AG09319 (cell line): ENCODE measurements at regions not wholly inside any gene's neighbourhood (a gene's known extent, or its start where the extent isn't known, plus 50 kb on each side); places are given as distances from the start of the nearest gene placed in this dataset.

Experiments used
- DNase-seq: peaks from one replicate; pipeline ENCODE4 v3.0.0-alpha.2; 2010; ENCODE audit warnings: low read depth; ENCODE audit errors: extremely low read depth
- CTCF ChIP-seq: IDR thresholded peaks from 2 replicates; pipeline ENCODE4 v1.5.1; 2011; ENCODE audit warnings: low read depth, mild to moderate bottlenecking, inconsistent platforms, low read length, moderate library complexity

DNA sequence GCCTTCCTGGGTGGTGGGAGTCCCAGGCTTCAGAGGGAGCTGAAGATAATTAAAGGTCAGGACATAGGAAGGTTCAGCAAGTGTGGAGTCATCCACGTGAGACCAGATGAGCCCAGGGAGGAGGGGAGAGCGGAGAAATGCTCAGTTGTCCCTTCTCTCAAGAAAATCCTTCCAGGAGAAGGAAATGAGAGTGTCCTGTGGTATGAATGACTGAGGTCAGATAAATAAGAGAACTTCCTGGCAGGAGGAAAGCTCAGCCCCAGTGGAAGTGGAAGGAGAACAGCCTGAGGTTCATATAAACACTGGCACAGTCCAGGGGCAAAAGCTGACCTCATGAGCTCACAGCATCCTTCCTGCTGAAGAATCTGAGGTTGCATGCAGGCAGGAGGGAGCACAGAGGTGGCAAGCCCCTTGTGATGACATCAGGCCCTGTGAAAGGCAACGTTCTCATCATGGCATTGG, 97.6 kb downstream of the NAV1 start:
- DNase-seq, result no peak
- TF ChIP-seq CTCF, result no peak

GRCh38 chr1:201637282-201638079, 98.6 kb downstream of the NAV1 start:
- TF ChIP-seq CTCF, result no peak
- DNase-seq, result peak; percentile 71

DNA sequence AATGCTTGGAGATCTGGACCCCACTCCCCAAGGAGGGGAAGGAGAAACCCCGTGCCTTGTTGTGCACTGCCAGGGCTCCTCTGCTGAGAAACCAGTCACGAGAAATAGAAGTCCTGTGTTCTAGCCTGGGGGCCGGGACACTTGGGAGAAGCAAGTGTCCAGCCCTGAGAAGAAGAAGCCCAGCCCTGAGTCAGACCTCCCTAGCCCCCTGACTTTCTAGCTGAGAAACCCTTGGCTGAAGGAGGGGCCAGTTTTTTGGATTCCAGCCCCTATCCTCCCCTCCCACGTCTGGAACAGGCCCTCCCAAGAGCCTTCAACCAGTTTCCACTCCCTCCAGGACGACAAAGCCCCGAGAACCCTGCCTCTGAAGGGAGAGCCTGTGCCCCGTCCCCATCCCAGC, 100.5 kb downstream of the NAV1 start:
- no peak for DNase-seq
- TF ChIP-seq CTCF, result no peak

GRCh38 chr1:201639826-201640225, 100.9 kb downstream of the NAV1 start:
- no peak for TF ChIP-seq CTCF
- no peak for DNase-seq

DNA sequence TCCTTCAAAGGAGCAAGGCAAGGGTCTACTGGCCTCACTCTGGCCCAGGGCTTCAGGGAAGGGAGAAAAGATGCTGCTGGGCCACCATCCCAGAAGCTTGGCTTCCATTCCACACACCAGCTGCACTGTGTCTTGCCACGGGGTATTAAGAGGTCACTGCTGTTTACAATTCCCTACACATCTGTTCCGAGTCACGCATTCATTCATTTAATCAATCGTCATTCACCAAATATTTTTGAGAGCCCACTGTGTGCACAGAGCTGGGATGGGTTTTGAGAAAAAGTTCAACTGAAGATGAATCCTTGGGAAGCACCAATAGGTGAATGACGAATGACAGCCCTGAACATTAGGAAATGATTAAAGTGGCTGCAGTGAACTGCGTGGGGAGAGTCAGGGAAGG, 101.7 kb downstream of the NAV1 start:
- DNase-seq, result peak; percentile 88
- no peak for TF ChIP-seq CTCF

DNA sequence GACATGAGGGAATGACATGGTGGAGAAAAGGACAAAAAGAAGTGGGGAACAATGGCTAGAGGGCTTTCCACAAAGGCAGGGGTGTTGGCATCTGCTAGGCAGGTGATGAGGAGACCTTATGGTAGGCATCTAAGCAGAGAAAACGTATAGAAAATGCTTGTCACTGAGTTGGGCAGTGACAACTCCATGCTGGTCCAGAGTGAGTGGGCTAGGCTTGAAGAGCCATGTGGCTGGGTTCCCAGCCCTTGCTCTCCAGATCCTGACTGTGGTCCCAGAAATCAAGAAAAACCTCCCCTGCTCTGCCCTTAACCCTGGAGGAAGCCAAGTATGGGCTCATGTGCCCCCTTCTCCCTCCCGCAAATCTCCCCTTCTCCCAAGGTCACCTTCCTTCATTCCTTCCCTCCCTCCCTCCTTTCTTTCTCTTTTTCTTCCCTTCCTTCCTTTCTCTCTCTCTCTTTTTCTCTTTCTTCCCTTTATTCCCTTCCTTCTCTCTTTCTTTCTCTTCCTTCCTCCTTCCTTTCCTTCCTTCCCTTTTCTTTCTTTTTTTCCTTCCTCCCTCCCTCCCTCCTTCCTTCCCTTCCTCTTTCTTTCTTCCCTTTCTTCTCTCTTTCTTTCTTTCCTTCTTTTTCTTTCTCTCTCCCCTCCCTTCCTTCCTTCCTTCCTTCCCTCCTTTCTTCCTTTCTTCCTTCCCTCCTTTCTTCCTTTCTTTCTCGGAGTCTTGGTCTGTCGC, 102.8 kb downstream of the NAV1 start:
- DNase-seq, result no peak
- no peak for TF ChIP-seq CTCF

DNA sequence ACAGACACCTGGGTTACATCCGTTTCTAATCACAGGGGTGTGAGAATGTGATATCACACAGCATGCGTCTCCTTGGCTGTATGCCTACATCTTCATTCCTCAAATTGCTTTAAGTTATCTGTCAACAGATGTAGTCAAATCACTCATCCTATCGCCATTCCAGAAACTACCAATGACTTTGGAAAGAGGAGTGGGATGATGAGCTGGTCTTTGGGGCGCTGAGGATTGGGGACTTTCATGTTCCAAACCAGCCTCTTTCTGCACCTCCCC, 104.8 kb downstream of the NAV1 start:
- DNase-seq, result no peak
- no peak for TF ChIP-seq CTCF
